ENCODE measurements at regions not wholly inside any gene's neighbourhood (a gene's known extent, or its start where the extent isn't known, plus 50 kb on each side); places are given as distances from the start of the nearest gene placed in this dataset.

GRCh38 chr4:127307996-127308395, 324.8 kb upstream of the INTU start:
- no peak for TF ChIP-seq EZH2 (IDR thresholded peaks at IDR 0.05; ENCODE audit: insufficient read depth, low read length)
- no peak for TF ChIP-seq CTCF (IDR thresholded peaks at IDR 0.05; ENCODE audit: insufficient read depth, low read depth, low read length)
